OCI-LY7 (cell line): ENCODE measurements at regions not wholly inside any gene's neighbourhood (a gene's known extent, or its start where the extent isn't known, plus 50 kb on each side); places are given as distances from the start of the nearest gene placed in this dataset.

Source experiments
- CTCF ChIP-seq: fragments of 200-600 bp; sonication (generic); conservative IDR thresholded peaks from 2 replicates; pipeline ENCODE4 v1.5.1; 2014; ENCODE audit warnings: mild to moderate bottlenecking, antibody characterized with exemption, low read length, moderate library complexity, mixed read lengths
- EZH2phosphoT487 ChIP-seq: fragments of 200-600 bp; sonication (generic); IDR thresholded peaks from 2 replicates; pipeline ENCODE4 v1.6.1; 2018; ENCODE audit warnings: low read depth, borderline replicate concordance, mild to moderate bottlenecking, mixed run types, antibody characterized with exemption, low read length, moderate library complexity, mixed read lengths

GRCh38 chr1:58149271-58149812, 397.2 kb downstream of the OMA1 start:
- TF ChIP-seq CTCF (no peak), EZH2phosphoT487 (no peak)
